Lung (tissue), 11 donors: ENCODE measurements at regions not wholly inside any gene's neighbourhood (a gene's known extent, or its start where the extent isn't known, plus 50 kb on each side); places are given as distances from the start of the nearest gene placed in this dataset.

Source experiments
- ATAC-seq: fragments of 200-7000 bp; cut with Tn5 transposase; one replicate; pipeline ENCODE4 v1.9.1; 2020; ENCODE audit warnings: moderate number of reproducible peaks; ENCODE audit not compliant: insufficient read depth, low FRiP score
- DNase-seq, 3 donors: peaks; one replicate each; pipeline ENCODE4 v3.0.0-alpha.2; 2013 to 2017
- H3K27ac ChIP-seq, 2 donors: one replicate each; pipeline ENCODE4 v1.5.1; 2013; ENCODE audit warnings: mild to moderate bottlenecking in 2 of 2, moderate library complexity in 2 of 2, control low read depth in 1 of 2, inconsistent platforms in 1 of 2, low read depth in 1 of 2, low read length in 1 of 2
- H3K27me3 ChIP-seq, 3 donors: one replicate each; pipeline ENCODE4 v1.5.1; 2013; ENCODE audit warnings: low read length in 2 of 3; ENCODE audit not compliant: control insufficient read depth in 3 of 3, insufficient read depth in 3 of 3
- H3K36me3 ChIP-seq, 4 donors: one replicate each; pipeline ENCODE4 v1.5.1; 2013; ENCODE audit warnings: low read length in 4 of 4, mild to moderate bottlenecking in 1 of 4, moderate library complexity in 1 of 4; ENCODE audit not compliant: control insufficient read depth in 4 of 4, insufficient read depth in 4 of 4
- H3K4me1 ChIP-seq, 5 donors: one replicate each; pipeline ENCODE4 v1.5.1; 2013; ENCODE audit warnings: low read length in 5 of 5, mild to moderate bottlenecking in 2 of 5, moderate library complexity in 1 of 5; ENCODE audit not compliant: control insufficient read depth in 5 of 5, insufficient read depth in 5 of 5
- H3K4me3 ChIP-seq: one replicate; pipeline ENCODE4 v1.5.1; 2013; ENCODE audit warnings: mild to moderate bottlenecking, control low read depth, moderate library complexity
- H3K9ac ChIP-seq, 2 donors: one replicate each; pipeline ENCODE4 v1.5.1; 2013; ENCODE audit warnings: low read length in 2 of 2, control low read depth in 1 of 2; ENCODE audit not compliant: insufficient read depth in 1 of 2
- H3K9me3 ChIP-seq, 4 donors: one replicate each; pipeline ENCODE4 v1.5.1; 2013; ENCODE audit warnings: low read length in 3 of 4, mild to moderate bottlenecking in 1 of 4, moderate library complexity in 1 of 4; ENCODE audit not compliant: control insufficient read depth in 4 of 4, insufficient read depth in 3 of 4
- CTCF ChIP-seq: IDR thresholded peaks from 2 replicates; pipeline ENCODE4 v1.5.1; 2012; ENCODE audit warnings: mild to moderate bottlenecking; ENCODE audit errors: control extremely low read depth, extremely low read depth
- WGBS, 2 donors: extraction: QIAGEN DNeasy Blood & Tissue Kit; methylation state at CpG; one replicate each; pipeline ENCODE4 v1.1.7; 2013; 5-methylcytosine and 5-hydroxymethylcytosine counted together
- donor health status: control.
- donor health status: control.
- donor health status: Bipolar disorder and iron deficiency.
- donor health status: healthy.
- donor health status: DM: yes; HTN: yes; CAD: no.

GRCh38 chrX:137405449-137406140 is 160.3 kb upstream of the ZIC3 start:
- ATAC-seq (no peak), DNase-seq (no peak)
- no peaks in the 10 kb centered on the region for H3K36me3 ChIP-seq
- H3K4me3 ChIP-seq = no peak overlapping the region
- H3K9me3 ChIP-seq = peaks cover 0 to 2% (median 0%) of the 10 kb centered on the region in 4 donors
- no peaks in the 10 kb centered on the region for H3K4me1 ChIP-seq
- no peaks in the 10 kb centered on the region for H3K27me3 ChIP-seq
- H3K9ac ChIP-seq = no peak overlapping the region
- TF ChIP-seq CTCF = no peak
- WGBS, 2 donors = 81 to 98% methylated on average over 18 to 26 of the region's 26 CpGs
- H3K27ac ChIP-seq = no peak overlapping the region

- TF ChIP-seq CTCF = no peak
- H3K27me3 ChIP-seq = no peaks in the 10 kb centered on the region
- H3K4me1 ChIP-seq = no peaks in the 10 kb centered on the region
- no peak for DNase-seq
- no peak overlapping the region for H3K9ac ChIP-seq
- H3K9me3 ChIP-seq = peaks cover 0 to 2% (median 0%) of the 10 kb centered on the region in 4 donors
- no peak overlapping the region for H3K27ac ChIP-seq
- ATAC-seq = no peak
- 58 to 71% methylated on average over 4 of the region's 4 CpGs for WGBS, 2 donors
- no peak overlapping the region for H3K4me3 ChIP-seq
- H3K36me3 ChIP-seq = no peaks in the 10 kb centered on the region
These were observed 164.8 kb upstream of the ZIC3 start for GRCh38 chrX:137401092-137401491.

GRCh38 chrX:137387646-137388045 is 178.3 kb upstream of the ZIC3 start:
- TF ChIP-seq CTCF = no peak
- DNase-seq = no peak
- Histone ChIP-seq H3K27ac (no peak overlapping the region), H3K36me3 (no peaks in the 10 kb centered on the region), H3K4me1 (no peaks in the 10 kb centered on the region), H3K27me3 (no peaks in the 10 kb centered on the region), H3K9ac (no peak overlapping the region), H3K4me3 (no peak overlapping the region), H3K9me3 (no peaks in the 10 kb centered on the region)
- ATAC-seq = no peak
- 73 to 77% methylated on average over 2 of the region's 2 CpGs for WGBS, 2 donors
